SH-SY5Y (cell line): ENCODE measurements at regions not wholly inside any gene's neighbourhood (a gene's known extent, or its start where the extent isn't known, plus 50 kb on each side); places are given as distances from the start of the nearest gene placed in this dataset.

Experiments used
- GATA2 ChIP-seq: IDR thresholded peaks from 2 replicates; pipeline ENCODE4 v1.6.1; 2011; ENCODE audit warnings: mild to moderate bottlenecking, low read depth, low read length
- GATA3 ChIP-seq: IDR thresholded peaks from 2 replicates; pipeline ENCODE4 v1.6.1; 2011; ENCODE audit warnings: low read depth, mild to moderate bottlenecking, low read length, moderate library complexity

- TF ChIP-seq GATA2 (no peak), GATA3 (no peak)
These were observed 647.2 kb upstream of the PTBP2 start for GRCh38 chr1:96074422-96074821.
